GM23338 (cell line): ENCODE measurements at regions not wholly inside any gene's neighbourhood (a gene's known extent, or its start where the extent isn't known, plus 50 kb on each side); places are given as distances from the start of the nearest gene placed in this dataset.

Experiments
- ATAC-seq: fragments of 200-7000 bp; cut with Tn5 transposase; 3 replicates; pipeline ENCODE4 v1.9.1; 2020
- DNase-seq: peaks from one replicate; pipeline ENCODE4 v3.0.0-alpha.2; 2015; ENCODE audit warnings: low spot score
- H2AFZ ChIP-seq: fragments of 200-600 bp; sonication (generic); 2 replicates; pipeline ENCODE4 v1.8.0; 2016; ENCODE audit warnings: antibody characterized with exemption, mild to moderate bottlenecking, moderate library complexity
- H3F3A ChIP-seq: fragments of 200-600 bp; sonication (generic); replicated peaks from 2 replicates; pipeline ENCODE4 v1.8.0; 2017; ENCODE audit warnings: antibody characterized with exemption, mixed run types, low read depth
- H3K27ac ChIP-seq: fragments of 200-600 bp; sonication (generic); 2 replicates; pipeline ENCODE4 v1.6.1; 2016; ENCODE audit warnings: low read depth
- H3K27me3 ChIP-seq: fragments of 200-600 bp; sonication (generic); 2 replicates; pipeline ENCODE4 v1.8.0; 2016; ENCODE audit warnings: mild to moderate bottlenecking, mixed run types, moderate library complexity; ENCODE audit not compliant: insufficient read depth
- H3K36me3 ChIP-seq: fragments of 200-600 bp; sonication (generic); 2 replicates; pipeline ENCODE4 v1.8.0; 2016; ENCODE audit warnings: mild to moderate bottlenecking; ENCODE audit not compliant: insufficient read depth
- H3K4me1 ChIP-seq: fragments of 200-600 bp; sonication (generic); 2 replicates; pipeline ENCODE4 v1.8.0; 2016; ENCODE audit warnings: mild to moderate bottlenecking, moderate library complexity; ENCODE audit not compliant: insufficient read depth
- H3K4me2 ChIP-seq: fragments of 200-600 bp; sonication (generic); 2 replicates; pipeline ENCODE4 v1.7.1; 2017; ENCODE audit warnings: mixed run types
- H3K4me3 ChIP-seq: fragments of 200-600 bp; sonication (generic); 2 replicates; pipeline ENCODE4 v1.6.1; 2016; ENCODE audit warnings: mixed run types
- H3K79me2 ChIP-seq: fragments of 200-600 bp; sonication (generic); replicated peaks from 2 replicates; pipeline ENCODE4 v1.8.0; 2017; ENCODE audit warnings: mild to moderate bottlenecking; ENCODE audit not compliant: insufficient read depth
- H3K9me2 ChIP-seq: fragments of 200-600 bp; sonication (generic); 2 replicates; pipeline ENCODE4 v1.8.0; 2017; ENCODE audit not compliant: insufficient read depth
- H4K20me1 ChIP-seq: fragments of 200-600 bp; sonication (generic); replicated peaks from 2 replicates; pipeline ENCODE4 v1.8.0; 2017; ENCODE audit warnings: mild to moderate bottlenecking; ENCODE audit not compliant: insufficient read depth
- H3K27ac Mint-ChIP-seq: 2 replicates; pipeline ENCODE4 v1.8.0; 2020; ENCODE audit warnings: inconsistent platforms, mild to moderate bottlenecking, moderate library complexity, mixed read lengths
- H3K27me3 Mint-ChIP-seq: 3 replicates; pipeline ENCODE4 v1.8.0; 2022; ENCODE audit warnings: low read depth, mild to moderate bottlenecking, moderate library complexity, mixed read lengths, inconsistent platforms; ENCODE audit not compliant: insufficient read depth, poor library complexity
- H3K36me3 Mint-ChIP-seq: 3 replicates; pipeline ENCODE4 v1.8.0; 2021; ENCODE audit warnings: low read depth, mild to moderate bottlenecking, inconsistent platforms, moderate library complexity, mixed read lengths
- H3K4me1 Mint-ChIP-seq: 3 replicates; pipeline ENCODE4 v1.8.0; 2020; ENCODE audit warnings: mild to moderate bottlenecking, inconsistent platforms, mixed read lengths
- H3K4me3 Mint-ChIP-seq: 3 replicates; pipeline ENCODE4 v1.8.0; 2021; ENCODE audit warnings: moderate library complexity, mild to moderate bottlenecking, inconsistent platforms, mixed read lengths
- H3K9me3 Mint-ChIP-seq: 3 replicates; pipeline ENCODE4 v1.8.0; 2020; ENCODE audit warnings: moderate library complexity, mild to moderate bottlenecking, inconsistent platforms, mixed read lengths
- CREB1 ChIP-seq: fragments of 250-450 bp; sonication (Bioruptor Pico); IDR thresholded peaks from 2 replicates; pipeline ENCODE4 v1.5.0; 2020; ENCODE audit warnings: low read depth, mild to moderate bottlenecking, moderate library complexity
- CTCF ChIP-seq, 2 experiments: fragments of 200-600 bp in 1 of 2; sonication (generic) in 1 of 2; conservative IDR thresholded peaks; 2 replicates each; pipeline versions ENCODE4 v1.5.1 to v1.6.1; 2016 to 2017; ENCODE audit warnings: antibody characterized with exemption in 2 of 2, low read depth in 2 of 2, mild to moderate bottlenecking in 2 of 2, moderate library complexity in 1 of 2
- ETS1 ChIP-seq: IDR thresholded peaks from 2 replicates; pipeline ENCODE4 v1.6.1; 2016; ENCODE audit warnings: antibody characterized with exemption
- EZH2 ChIP-seq: fragments of 200-600 bp; sonication (generic); IDR thresholded peaks from one replicate; pipeline ENCODE4 v1.8.0; 2017; ENCODE audit warnings: antibody characterized with exemption, mild to moderate bottlenecking, low read depth; ENCODE audit not compliant: unreplicated experiment
- EZH2phosphoT487 ChIP-seq: fragments of 200-600 bp; sonication (generic); IDR thresholded peaks from one replicate; pipeline ENCODE4 v1.8.1; 2018; ENCODE audit warnings: antibody characterized with exemption; ENCODE audit not compliant: unreplicated experiment
- JUNB ChIP-seq: IDR thresholded peaks from one replicate; pipeline ENCODE4 v1.6.1; 2016; ENCODE audit warnings: antibody characterized with exemption; ENCODE audit not compliant: unreplicated experiment
- NANOG ChIP-seq: IDR thresholded peaks from 2 replicates; pipeline ENCODE4 v1.6.1; 2016; ENCODE audit warnings: antibody characterized with exemption, borderline replicate concordance
- POLR2AphosphoS5 ChIP-seq: IDR thresholded peaks from 2 replicates; pipeline ENCODE4 v1.6.1; 2016; ENCODE audit warnings: antibody characterized with exemption, low read depth
- REST ChIP-seq: IDR thresholded peaks from one replicate; pipeline ENCODE4 v1.6.1; 2018; ENCODE audit warnings: antibody characterized with exemption; ENCODE audit not compliant: unreplicated experiment
- STAT1 ChIP-seq: IDR thresholded peaks from one replicate; pipeline ENCODE4 v1.6.1; 2016; ENCODE audit warnings: antibody characterized with exemption; ENCODE audit not compliant: unreplicated experiment
- ZNF114 ChIP-seq: fragments of 250-450 bp; sonication (Bioruptor Pico); IDR thresholded peaks from 2 replicates; pipeline ENCODE4 v1.5.0; 2020; ENCODE audit warnings: mild to moderate bottlenecking, moderate library complexity
- ZNF331 ChIP-seq: fragments of 250-450 bp; sonication (Bioruptor Pico); IDR thresholded peaks from 2 replicates; pipeline ENCODE4 v1.5.0; 2020; ENCODE audit warnings: low read depth, mild to moderate bottlenecking, moderate library complexity

GRCh38 chr6:130577178-130577919 lies 211.5 kb downstream of the TMEM200A start (continued):
- TF ChIP-seq REST (no peak), CREB1 (no peak)

- Histone ChIP-seq H3F3A (no peaks in the 10 kb centered on the region), H3K27me3 (no peaks in the 10 kb centered on the region), H4K20me1 (no peaks in the 10 kb centered on the region), H3K79me2 (no peaks in the 10 kb centered on the region), H3K27ac (no peak overlapping the region), H3K4me3 (no peak overlapping the region), H3K4me1 (no peaks in the 10 kb centered on the region), H3K36me3 (no peaks in the 10 kb centered on the region), H3K4me2 (no peak overlapping the region), H3K9me2 (no peaks in the 10 kb centered on the region), H2AFZ (no peak overlapping the region)
- no peak for DNase-seq
- no peaks in the 10 kb centered on the region for H3K36me3 Mint-ChIP-seq
- H3K27ac Mint-ChIP-seq, result no peak overlapping the region
- no peak for ATAC-seq
- TF ChIP-seq ZNF331 (CRISPR knock-in tag), result no peak
- no peaks in the 10 kb centered on the region for H3K27me3 Mint-ChIP-seq
- H3K4me1 Mint-ChIP-seq, result no peaks in the 10 kb centered on the region
- no peaks in the 10 kb centered on the region for H3K9me3 Mint-ChIP-seq
- H3K4me3 Mint-ChIP-seq, result no peak overlapping the region
Observed at GRCh38 chr6:130578713-130579112, 212.9 kb downstream of the TMEM200A start.

- Histone ChIP-seq H3K4me3 (no peak overlapping the region), H3F3A (no peaks in the 10 kb centered on the region), H3K36me3 (no peaks in the 10 kb centered on the region), H4K20me1 (no peaks in the 10 kb centered on the region), H3K4me1 (no peaks in the 10 kb centered on the region; the same call in 1 of the 2 replicates), H3K9me2 (no peaks in the 10 kb centered on the region), H3K27me3 (no peaks in the 10 kb centered on the region), H2AFZ (peak overlapping the region; percentile 40; the same call in 1 of the 2 replicates), H3K4me2 (no peak overlapping the region), H3K27ac (no peak overlapping the region), H3K79me2 (no peaks in the 10 kb centered on the region)
- H3K36me3 Mint-ChIP-seq, result no peaks in the 10 kb centered on the region
- DNase-seq (peak; percentile 17), ATAC-seq (peak; percentile 49)
- H3K9me3 Mint-ChIP-seq, result no peaks in the 10 kb centered on the region
- no peaks in the 10 kb centered on the region for H3K27me3 Mint-ChIP-seq
- H3K27ac Mint-ChIP-seq, result no peak overlapping the region
- H3K4me1 Mint-ChIP-seq, result no peaks in the 10 kb centered on the region
- no peak overlapping the region for H3K4me3 Mint-ChIP-seq
- TF ChIP-seq POLR2AphosphoS5 (no peak), EZH2phosphoT487 (no peak), ETS1 (no peak), CTCF (conservative IDR thresholded peaks at IDR 0.05; ENCODE audit: low read depth in 2 of 2) (no peak), JUNB (no peak), ZNF114 (CRISPR knock-in tag) (no peak), ZNF331 (CRISPR knock-in tag) (no peak), CREB1 (no peak), STAT1 (no peak), EZH2 (no peak), REST (no peak), NANOG (no peak)
Observed at GRCh38 chr6:130583268-130583667, 217.5 kb downstream of the TMEM200A start.
